ENCODE measurements at regions not wholly inside any gene's neighbourhood (a gene's known extent, or its start where the extent isn't known, plus 50 kb on each side); places are given as distances from the start of the nearest gene placed in this dataset.

GRCh38 chrX:155778844-155779553 is 102.1 kb upstream of the VAMP7 start:
- no peaks in the 10 kb centered on the region for H3K79me1 ChIP-seq (ENCODE audit: low read depth in 1 of 2, low read length in 2 of 2)
- H3K9ac ChIP-seq (ENCODE audit: low read depth, low read length) = no peak overlapping the region
- no peak overlapping the region for H2AFZ ChIP-seq (replicated peaks; ENCODE audit: low read length, poor library complexity)
- no peak overlapping the region for H4K91ac ChIP-seq (ENCODE audit: insufficient read depth, low read depth, low read length)
- intact Hi-C loops (cut with micrococcal nuclease) (no loop called here), dilution Hi-C loops (cut with HindIII; ENCODE audit: low sequenced_read_pairs, unreplicated experiment) (no loop called here), in situ Hi-C loops (cut with MboI; ENCODE audit: low sequenced_read_pairs) (no loop called here)
- H2AK5ac ChIP-seq (ENCODE audit: low read depth, low read length) = no peak overlapping the region
- no peaks in the 10 kb centered on the region for H3K9me1 ChIP-seq (ENCODE audit: insufficient read depth, low read length)
- no peak overlapping the region for H2AK9ac ChIP-seq (replicated peaks; ENCODE audit: low read depth, low read length, poor library complexity)
- no peak overlapping the region for H2BK120ac ChIP-seq (ENCODE audit: low read depth, low read length)
- no peaks in the 10 kb centered on the region for H3K36me3 ChIP-seq (ENCODE audit: control insufficient read depth, insufficient read depth, low read length)
- H3K14ac ChIP-seq (replicated peaks; ENCODE audit: low read depth, low read length) = no peak overlapping the region
- no TSS peak for BruUV-seq (replicated peaks)
- H3K18ac ChIP-seq (ENCODE audit: low read depth, low read length) = no peak overlapping the region
- ChIA-PET POLR2A (ENCODE audit: unreplicated experiment) (no interaction called here), CTCF (no interaction called here)
- H3K23ac ChIP-seq (ENCODE audit: low read depth, low read length) = no peak overlapping the region
- no peak overlapping the region for H3K4me3 ChIP-seq (ENCODE audit: insufficient read depth, low read depth, low read length)
- no peaks in the 10 kb centered on the region for H3K4me1 ChIP-seq (ENCODE audit: control insufficient read depth, insufficient read depth, low read length)
- no peaks in the 10 kb centered on the region for H3K27me3 ChIP-seq (ENCODE audit: control insufficient read depth, insufficient read depth, low read length)
- WGBS, 2 experiments (ENCODE audit: extremely low coverage in 2 of 2, insufficient read length in 1 of 2) = no CpG with 5 or more reads among the region's 5 CpGs
- no peak overlapping the region for H2BK20ac ChIP-seq (ENCODE audit: low read depth, low read length)
- no peak overlapping the region for H3K4ac ChIP-seq (ENCODE audit: low read depth, low read length)
- no peak overlapping the region for H2BK5ac ChIP-seq (ENCODE audit: low read depth, low read length, poor library complexity, severe bottlenecking)
- no peak overlapping the region for H3K27ac ChIP-seq (ENCODE audit: insufficient read depth, low read length)
- H3K9me3 ChIP-seq (ENCODE audit: control insufficient read depth, insufficient read depth, low read length) = no peaks in the 10 kb centered on the region
- H4K20me1 ChIP-seq (ENCODE audit: insufficient read depth, low read length) = no peaks in the 10 kb centered on the region
- H3K4me2 ChIP-seq (ENCODE audit: low read depth, low read length) = no peak overlapping the region
- TF ChIP-seq NFE2L2 (IDR thresholded peaks at IDR 0.05; ENCODE audit: low read depth, low read length) = no peak
- TF ChIP-seq RCOR1 (IDR thresholded peaks at IDR 0.05; ENCODE audit: insufficient replicate concordance, low read length) = no peak
- no peak for TF ChIP-seq CEBPB (IDR thresholded peaks at IDR 0.05; ENCODE audit: low read depth, low read length)
- no peak for TF ChIP-seq MAFK (IDR thresholded peaks at IDR 0.05; ENCODE audit: low read depth, low read length)
- no peak for TF ChIP-seq RFX5 (IDR thresholded peaks at IDR 0.05; ENCODE audit: low read depth, low read length)
- TF ChIP-seq CHD1 (IDR thresholded peaks at IDR 0.05; ENCODE audit: low read depth, low read length) = no peak
- TF ChIP-seq RAD21 (IDR thresholded peaks at IDR 0.05; ENCODE audit: low read length) = no peak
- TF ChIP-seq ELK1 (IDR thresholded peaks at IDR 0.05; ENCODE audit: borderline replicate concordance, low read depth, low read length) = no peak
- TF ChIP-seq SMC3 (IDR thresholded peaks at IDR 0.05; ENCODE audit: low read depth, low read length) = no peak
- TF ChIP-seq MAZ (IDR thresholded peaks at IDR 0.05; ENCODE audit: borderline replicate concordance, low read depth, low read length) = no peak
- no peak overlapping the region for H4K8ac ChIP-seq (ENCODE audit: low read depth in 2 of 2, low read length in 2 of 2)
- no peak overlapping the region for H2BK15ac ChIP-seq (ENCODE audit: low read depth, low read length)
- H4K5ac ChIP-seq (ENCODE audit: low read depth, low read length) = no peak overlapping the region
- no peak for ATAC-seq (ENCODE audit: low read depth)
- DNase-seq = no peak
- H3K56ac ChIP-seq (ENCODE audit: extremely low read depth, insufficient read depth, low read length) = no peak overlapping the region
